Activated CD8-positive, alpha-beta T cell treated with anti-CD3 and anti-CD28 coated beads for 36 hours (primary cell): ENCODE measurements at regions not wholly inside any gene's neighbourhood (a gene's known extent, or its start where the extent isn't known, plus 50 kb on each side); places are given as distances from the start of the nearest gene placed in this dataset.

Experiments
- ATAC-seq: fragments of 200-7000 bp; cut with Tn5 transposase; one replicate; pipeline ENCODE4 v1.10.0; 2021; ENCODE audit warnings: mild to moderate bottlenecking, moderate library complexity
- CTCF ChIA-PET: fragments of 350-600 bp; sonication (Branson Sonifier 250); formaldehyde crosslinking; loops from one replicate; lab custom pipeline; 2021; ENCODE audit warnings: antibody characterized with exemption; lab: Charles Lee
- POLR2A ChIA-PET: fragments of 350-600 bp; sonication (Branson Sonifier 250); formaldehyde crosslinking; loops from one replicate; lab custom pipeline; 2021; ENCODE audit warnings: antibody characterized with exemption; lab: Charles Lee
- DNase-seq: peaks from one replicate; pipeline ENCODE4 v3.0.0-alpha.2; 2020
- H3K27ac Mint-ChIP-seq: one replicate; pipeline ENCODE4 v1.8.0; 2021; ENCODE audit warnings: mild to moderate bottlenecking, mixed read lengths
- H3K27me3 Mint-ChIP-seq: one replicate; pipeline ENCODE4 v1.8.0; 2021; ENCODE audit warnings: mixed read lengths
- H3K36me3 Mint-ChIP-seq: one replicate; pipeline ENCODE4 v1.8.0; 2021; ENCODE audit warnings: low read depth, mixed read lengths
- H3K4me1 Mint-ChIP-seq: one replicate; pipeline ENCODE4 v1.8.0; 2021; ENCODE audit warnings: low read depth, mixed read lengths
- H3K4me3 Mint-ChIP-seq: one replicate; pipeline ENCODE4 v1.8.0; 2021; ENCODE audit warnings: mild to moderate bottlenecking, moderate library complexity, mixed read lengths
- H3K9me3 Mint-ChIP-seq: one replicate; pipeline ENCODE4 v1.8.0; 2021; ENCODE audit warnings: mixed read lengths
- intact Hi-C: fragments of 100-400 bp; cut with micrococcal nuclease; formaldehyde crosslinking; loops from one replicate; pipeline ENCODE4 v1.10.0; 2022
- TF ChIP-seq, protein P1 (sequence below): fragments of 200-600 bp; IDR thresholded peaks from one replicate; pipeline ENCODE4 v1.8.0; 2022; ENCODE audit warnings: antibody characterized with exemption, mild to moderate bottlenecking

DNA sequence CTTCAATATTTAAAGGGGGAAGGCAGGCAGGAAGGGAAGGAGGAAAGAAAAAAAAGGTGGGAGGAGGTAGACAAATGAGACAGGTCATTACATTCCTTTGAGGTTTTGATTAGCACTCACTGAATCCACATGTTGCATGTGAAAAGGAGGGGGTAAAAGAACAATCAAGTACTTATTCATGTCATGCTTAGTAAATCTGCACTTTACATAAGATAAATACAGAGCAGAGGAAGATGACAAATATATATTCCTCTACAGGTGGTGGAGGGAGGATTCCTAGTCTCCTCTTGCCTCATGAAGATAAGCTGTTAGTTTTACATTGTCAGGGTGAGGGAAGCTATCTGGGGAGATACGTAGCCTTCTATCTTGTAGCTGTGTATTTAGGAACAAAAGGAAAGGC lies 1645.4 kb upstream of the SPRY2 start:
- intact Hi-C loops = no loop called here
- Mint-ChIP-seq H3K27ac (no peak overlapping the region), H3K9me3 (peaks cover 15% of the 10 kb centered on the region), H3K4me3 (no peak overlapping the region), H3K27me3 (no peaks in the 10 kb centered on the region), H3K36me3 (no peaks in the 10 kb centered on the region), H3K4me1 (no peaks in the 10 kb centered on the region)
- TF ChIP-seq, protein P1, sequence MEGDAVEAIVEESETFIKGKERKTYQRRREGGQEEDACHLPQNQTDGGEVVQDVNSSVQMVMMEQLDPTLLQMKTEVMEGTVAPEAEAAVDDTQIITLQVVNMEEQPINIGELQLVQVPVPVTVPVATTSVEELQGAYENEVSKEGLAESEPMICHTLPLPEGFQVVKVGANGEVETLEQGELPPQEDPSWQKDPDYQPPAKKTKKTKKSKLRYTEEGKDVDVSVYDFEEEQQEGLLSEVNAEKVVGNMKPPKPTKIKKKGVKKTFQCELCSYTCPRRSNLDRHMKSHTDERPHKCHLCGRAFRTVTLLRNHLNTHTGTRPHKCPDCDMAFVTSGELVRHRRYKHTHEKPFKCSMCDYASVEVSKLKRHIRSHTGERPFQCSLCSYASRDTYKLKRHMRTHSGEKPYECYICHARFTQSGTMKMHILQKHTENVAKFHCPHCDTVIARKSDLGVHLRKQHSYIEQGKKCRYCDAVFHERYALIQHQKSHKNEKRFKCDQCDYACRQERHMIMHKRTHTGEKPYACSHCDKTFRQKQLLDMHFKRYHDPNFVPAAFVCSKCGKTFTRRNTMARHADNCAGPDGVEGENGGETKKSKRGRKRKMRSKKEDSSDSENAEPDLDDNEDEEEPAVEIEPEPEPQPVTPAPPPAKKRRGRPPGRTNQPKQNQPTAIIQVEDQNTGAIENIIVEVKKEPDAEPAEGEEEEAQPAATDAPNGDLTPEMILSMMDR = no peak
- CTCF ChIA-PET = no interaction called here
- DNase-seq = no peak
- no peak for ATAC-seq
- POLR2A ChIA-PET = no interaction called here

DNA sequence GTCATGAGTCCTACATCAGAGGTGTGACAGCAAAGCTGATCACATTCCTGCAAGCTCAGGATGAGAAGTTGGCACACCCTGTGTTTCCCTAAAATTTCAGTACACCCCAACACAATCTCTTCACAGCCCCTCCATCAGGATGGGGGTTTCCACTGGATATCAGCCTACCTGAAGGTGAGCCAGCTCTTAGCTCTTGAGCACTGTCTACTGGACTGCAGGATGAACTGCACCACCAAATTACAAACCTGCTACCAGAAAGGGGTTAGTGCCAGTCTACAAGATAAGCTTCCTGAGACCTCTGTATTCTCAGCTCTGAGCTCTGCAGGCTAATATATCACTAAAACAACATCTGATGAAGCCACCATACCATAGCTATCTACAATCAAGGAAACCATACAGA lies 1616.2 kb upstream of the SPRY2 start:
- no peak for DNase-seq
- intact Hi-C loops = no loop called here
- TF ChIP-seq, protein P1 = no peak
- no peaks in the 10 kb centered on the region for H3K27me3 Mint-ChIP-seq
- ChIA-PET POLR2A (no interaction called here), CTCF (no interaction called here)
- no peak for ATAC-seq
- H3K27ac Mint-ChIP-seq = no peak overlapping the region
- H3K9me3 Mint-ChIP-seq = peaks cover 10% of the 10 kb centered on the region
- no peaks in the 10 kb centered on the region for H3K36me3 Mint-ChIP-seq
- H3K4me3 Mint-ChIP-seq = no peak overlapping the region
- no peaks in the 10 kb centered on the region for H3K4me1 Mint-ChIP-seq

DNA sequence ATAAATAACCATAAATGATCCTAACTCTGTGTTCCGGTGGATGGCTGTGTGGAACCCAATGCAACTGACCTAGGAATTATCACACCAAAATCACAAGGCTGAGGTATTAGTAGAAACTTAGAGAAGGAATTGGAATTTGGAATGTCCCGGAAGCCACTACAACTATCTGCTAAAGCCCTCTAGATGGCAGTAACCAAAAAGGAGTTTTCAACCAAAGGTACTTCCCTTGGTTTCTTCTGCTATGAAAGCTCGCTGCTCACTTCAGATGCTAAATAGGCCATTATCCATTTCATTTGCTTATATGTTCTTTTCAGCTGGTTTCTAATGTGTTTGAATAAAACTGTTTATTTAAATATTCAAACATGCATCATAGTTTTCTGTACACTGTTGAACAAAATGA lies 1589.1 kb upstream of the SPRY2 start:
- H3K4me1 Mint-ChIP-seq = no peaks in the 10 kb centered on the region
- no peak overlapping the region for H3K27ac Mint-ChIP-seq
- peaks cover 4% of the 10 kb centered on the region for H3K9me3 Mint-ChIP-seq
- intact Hi-C loops = no loop called here
- POLR2A ChIA-PET = no interaction called here
- TF ChIP-seq, protein P1 = no peak
- CTCF ChIA-PET = no interaction called here
- H3K36me3 Mint-ChIP-seq = no peaks in the 10 kb centered on the region
- no peak for ATAC-seq
- H3K4me3 Mint-ChIP-seq = no peak overlapping the region
- no peak for DNase-seq
- no peaks in the 10 kb centered on the region for H3K27me3 Mint-ChIP-seq

DNA sequence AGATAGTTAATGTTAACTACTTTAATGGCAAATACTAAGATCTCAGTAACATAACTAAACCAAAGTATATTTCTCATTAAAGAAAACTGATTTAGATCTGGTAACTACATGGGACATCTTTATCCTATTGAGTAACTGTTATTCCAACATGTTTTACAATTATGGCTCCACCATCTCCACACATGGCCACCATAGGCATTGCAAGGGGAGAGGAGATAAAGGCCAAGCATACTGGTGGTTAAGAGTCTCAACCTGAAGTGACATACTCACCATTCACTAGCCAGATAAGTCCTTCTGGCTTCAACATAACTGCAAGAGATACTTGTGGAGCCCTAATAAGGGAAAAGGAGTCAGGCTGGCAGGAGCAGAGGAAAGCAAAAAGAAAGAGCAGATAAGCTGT lies 1586.4 kb upstream of the SPRY2 start:
- no peaks in the 10 kb centered on the region for H3K9me3 Mint-ChIP-seq
- no peak overlapping the region for H3K27ac Mint-ChIP-seq
- H3K27me3 Mint-ChIP-seq = no peaks in the 10 kb centered on the region
- TF ChIP-seq, protein P1 = no peak
- intact Hi-C loops = no loop called here
- no peaks in the 10 kb centered on the region for H3K36me3 Mint-ChIP-seq
- ChIA-PET CTCF (no interaction called here), POLR2A (no interaction called here)
- no peaks in the 10 kb centered on the region for H3K4me1 Mint-ChIP-seq
- no peak for DNase-seq
- no peak overlapping the region for H3K4me3 Mint-ChIP-seq
- no peak for ATAC-seq

DNA sequence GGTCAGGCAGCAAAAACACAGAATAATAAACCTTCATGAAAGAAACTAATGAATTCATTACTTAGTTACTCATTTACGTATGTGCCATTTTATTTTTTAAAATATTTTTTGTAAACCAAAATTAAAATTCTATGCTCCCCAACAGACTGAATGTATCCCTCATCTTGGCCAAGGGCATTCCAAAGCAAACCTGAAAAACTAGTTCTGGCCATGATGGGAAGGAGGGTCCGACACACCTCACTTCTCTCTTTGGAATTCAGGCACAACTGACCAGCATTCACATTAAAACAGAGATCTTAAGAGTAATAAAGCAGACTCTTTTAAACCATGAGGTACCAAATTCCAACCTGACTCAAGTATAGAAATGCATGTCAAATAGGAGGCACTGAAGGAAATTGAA lies 1576.9 kb upstream of the SPRY2 start:
- Mint-ChIP-seq H3K4me1 (no peaks in the 10 kb centered on the region), H3K27ac (no peak overlapping the region), H3K36me3 (no peaks in the 10 kb centered on the region), H3K27me3 (no peaks in the 10 kb centered on the region), H3K4me3 (no peak overlapping the region), H3K9me3 (peaks cover 9% of the 10 kb centered on the region)
- POLR2A ChIA-PET = no interaction called here
- TF ChIP-seq, protein P1 = no peak
- no peak for ATAC-seq
- CTCF ChIA-PET = no interaction called here
- no peak for DNase-seq
- intact Hi-C loops = no loop called here
